DND-41 (cell line): ENCODE measurements at regions not wholly inside any gene's neighbourhood (a gene's known extent, or its start where the extent isn't known, plus 50 kb on each side); places are given as distances from the start of the nearest gene placed in this dataset.

Source experiments
- ATAC-seq: fragments of 200-7000 bp; cut with Tn5 transposase; 3 replicates; pipeline ENCODE4 v1.9.1; 2021; ENCODE audit warnings: low read depth; ENCODE audit not compliant: insufficient read depth
- DNase-seq: peaks from one replicate; pipeline ENCODE4 v3.0.0-alpha.2; 2020
- H2AFZ ChIP-seq: 2 replicates; pipeline ENCODE4 v1.6.0; 2012; ENCODE audit warnings: low read depth, low read length
- H3K27ac ChIP-seq: 2 replicates; pipeline ENCODE4 v1.5.1; 2012; ENCODE audit warnings: low read length, inconsistent platforms
- H3K27me3 ChIP-seq: fragments of 200-600 bp; sonication (generic); 2 replicates; pipeline ENCODE4 v1.6.0; 2012; ENCODE audit warnings: low read length, mild to moderate bottlenecking, inconsistent platforms; ENCODE audit not compliant: insufficient read depth, poor library complexity
- H3K36me3 ChIP-seq: 2 replicates; pipeline ENCODE4 v1.5.1; 2012; ENCODE audit warnings: low read length, inconsistent platforms; ENCODE audit not compliant: insufficient read depth
- H3K4me1 ChIP-seq: 2 replicates; pipeline ENCODE4 v1.5.1; 2012; ENCODE audit warnings: mild to moderate bottlenecking, low read length; ENCODE audit not compliant: insufficient read depth
- H3K4me2 ChIP-seq: 2 replicates; pipeline ENCODE4 v1.6.0; 2012; ENCODE audit warnings: mild to moderate bottlenecking, moderate library complexity, low read length, inconsistent platforms; ENCODE audit not compliant: insufficient read depth
- H3K4me3 ChIP-seq, 2 experiments: fragments of 200-600 bp in 1 of 2; shearing (Covaris generic) in 1 of 2; 2 replicates each; pipeline ENCODE4 v1.5.1; 2012 to 2016; ENCODE audit warnings: inconsistent platforms in 2 of 2, low read length in 2 of 2, mild to moderate bottlenecking in 2 of 2, low read depth in 1 of 2, moderate library complexity in 1 of 2
- H3K79me2 ChIP-seq: 2 replicates; pipeline ENCODE4 v1.6.0; 2012; ENCODE audit warnings: low read length, inconsistent platforms; ENCODE audit not compliant: insufficient read depth
- H3K9ac ChIP-seq: 2 replicates; pipeline ENCODE4 v1.6.0; 2012; ENCODE audit warnings: low read depth, mild to moderate bottlenecking, inconsistent platforms, low read length, moderate library complexity
- H3K9me3 ChIP-seq: 2 replicates; pipeline ENCODE4 v1.5.1; 2012; ENCODE audit warnings: low read length, moderate library complexity, mild to moderate bottlenecking, inconsistent platforms; ENCODE audit not compliant: insufficient read depth, severe bottlenecking
- H4K20me1 ChIP-seq: 2 replicates; pipeline ENCODE4 v1.6.0; 2012; ENCODE audit warnings: low read length; ENCODE audit not compliant: insufficient read depth
- EZH2 ChIP-seq: IDR thresholded peaks from 3 replicates; pipeline ENCODE4 v1.6.1; 2012; ENCODE audit warnings: borderline replicate concordance, low read depth, mild to moderate bottlenecking, moderate library complexity, low read length, inconsistent platforms; ENCODE audit not compliant: severe bottlenecking
- TF ChIP-seq, protein P1 (sequence below): IDR thresholded peaks from 2 replicates; pipeline ENCODE4 v1.5.1; 2012; ENCODE audit warnings: borderline replicate concordance, low read length, moderate library complexity, mild to moderate bottlenecking; ENCODE audit not compliant: poor library complexity, severe bottlenecking; ENCODE audit errors: extremely low read depth

DNA sequence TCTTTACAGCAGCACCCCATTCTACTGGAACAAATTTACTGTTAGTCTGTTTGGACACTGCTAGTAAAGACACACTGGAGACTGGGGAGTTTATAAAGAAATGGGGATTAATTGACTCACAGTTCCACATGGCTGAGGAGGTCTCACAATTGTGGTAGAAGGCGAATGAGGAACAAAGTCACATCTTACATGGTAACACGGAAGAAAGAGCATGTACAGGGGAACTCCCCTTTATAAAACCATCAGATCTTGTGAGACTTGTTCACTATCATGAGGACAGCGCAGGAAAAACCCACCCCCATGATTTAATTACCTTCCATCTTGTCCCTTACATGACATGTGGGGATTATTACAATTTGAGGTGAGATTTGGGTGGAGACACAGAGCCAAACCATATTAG lies 1204.2 kb downstream of the SLITRK1 start:
- Histone ChIP-seq H3K9ac (no peak overlapping the region), H3K4me2 (no peak overlapping the region), H3K9me3 (peaks cover 2% of the 10 kb centered on the region), H3K27me3 (no peaks in the 10 kb centered on the region), H3K79me2 (no peaks in the 10 kb centered on the region), H3K27ac (no peak overlapping the region), H4K20me1 (no peaks in the 10 kb centered on the region), H3K36me3 (no peaks in the 10 kb centered on the region), H3K4me1 (no peaks in the 10 kb centered on the region), H3K4me3 (no peak overlapping the region), H2AFZ (peak overlapping the region; percentile 26; the same call in 1 of the 2 replicates)
- TF ChIP-seq, protein P1, sequence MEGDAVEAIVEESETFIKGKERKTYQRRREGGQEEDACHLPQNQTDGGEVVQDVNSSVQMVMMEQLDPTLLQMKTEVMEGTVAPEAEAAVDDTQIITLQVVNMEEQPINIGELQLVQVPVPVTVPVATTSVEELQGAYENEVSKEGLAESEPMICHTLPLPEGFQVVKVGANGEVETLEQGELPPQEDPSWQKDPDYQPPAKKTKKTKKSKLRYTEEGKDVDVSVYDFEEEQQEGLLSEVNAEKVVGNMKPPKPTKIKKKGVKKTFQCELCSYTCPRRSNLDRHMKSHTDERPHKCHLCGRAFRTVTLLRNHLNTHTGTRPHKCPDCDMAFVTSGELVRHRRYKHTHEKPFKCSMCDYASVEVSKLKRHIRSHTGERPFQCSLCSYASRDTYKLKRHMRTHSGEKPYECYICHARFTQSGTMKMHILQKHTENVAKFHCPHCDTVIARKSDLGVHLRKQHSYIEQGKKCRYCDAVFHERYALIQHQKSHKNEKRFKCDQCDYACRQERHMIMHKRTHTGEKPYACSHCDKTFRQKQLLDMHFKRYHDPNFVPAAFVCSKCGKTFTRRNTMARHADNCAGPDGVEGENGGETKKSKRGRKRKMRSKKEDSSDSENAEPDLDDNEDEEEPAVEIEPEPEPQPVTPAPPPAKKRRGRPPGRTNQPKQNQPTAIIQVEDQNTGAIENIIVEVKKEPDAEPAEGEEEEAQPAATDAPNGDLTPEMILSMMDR = no peak
- no peak for TF ChIP-seq EZH2
- ATAC-seq = no peak
- no peak for DNase-seq

DNA sequence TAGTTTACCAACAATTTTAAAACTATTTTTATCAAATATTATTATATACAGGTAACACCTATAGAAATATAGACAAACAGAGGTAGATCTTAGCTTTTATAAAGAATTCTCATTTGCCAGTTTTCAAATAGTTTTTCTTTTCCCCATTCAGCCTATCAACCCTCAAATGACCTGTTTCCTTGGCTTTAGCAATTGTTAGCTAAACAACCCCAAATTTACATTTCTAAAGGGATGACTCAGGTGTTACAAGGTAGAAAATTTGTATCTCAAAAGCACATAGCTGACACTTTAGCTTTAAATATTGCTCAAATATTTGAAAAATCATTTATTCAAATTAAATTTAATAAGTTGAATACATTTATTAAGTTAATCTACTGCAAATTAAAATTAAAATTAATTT lies 1207.2 kb downstream of the SLITRK1 start:
- Histone ChIP-seq H3K27ac (no peak overlapping the region), H3K36me3 (no peaks in the 10 kb centered on the region), H3K4me3 (no peak overlapping the region), H3K27me3 (no peaks in the 10 kb centered on the region), H3K4me1 (no peaks in the 10 kb centered on the region), H3K4me2 (no peak overlapping the region), H2AFZ (no peak overlapping the region), H4K20me1 (no peaks in the 10 kb centered on the region), H3K9me3 (peaks cover 2% of the 10 kb centered on the region), H3K9ac (no peak overlapping the region), H3K79me2 (no peaks in the 10 kb centered on the region)
- DNase-seq (no peak), ATAC-seq (no peak)
- TF ChIP-seq, protein P1 = no peak
- TF ChIP-seq EZH2 = no peak

DNA sequence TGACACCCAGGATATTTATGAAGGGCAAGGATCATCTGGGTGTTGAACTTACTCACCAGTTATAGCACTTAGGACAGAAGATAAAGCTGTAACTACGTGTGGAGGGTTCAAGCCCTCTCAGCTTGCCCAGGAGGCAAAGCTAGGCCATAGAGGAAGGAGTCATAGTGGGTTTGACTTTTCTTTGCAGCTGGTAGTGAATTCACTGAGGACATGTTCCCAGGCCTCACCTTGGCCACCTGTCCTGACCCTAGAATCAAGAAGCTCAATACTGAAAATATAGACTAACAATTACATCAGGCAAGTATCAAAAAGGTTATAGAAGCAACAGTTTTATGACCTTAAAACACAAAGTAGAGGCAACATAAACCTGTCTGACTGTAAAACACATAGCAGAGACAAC lies 1207.7 kb downstream of the SLITRK1 start:
- Histone ChIP-seq H3K4me1 (no peaks in the 10 kb centered on the region), H3K4me2 (no peak overlapping the region), H3K9ac (no peak overlapping the region), H4K20me1 (no peaks in the 10 kb centered on the region), H3K4me3 (no peak overlapping the region), H2AFZ (no peak overlapping the region), H3K9me3 (peaks cover 2% of the 10 kb centered on the region), H3K27me3 (no peaks in the 10 kb centered on the region), H3K36me3 (no peaks in the 10 kb centered on the region), H3K79me2 (no peaks in the 10 kb centered on the region), H3K27ac (no peak overlapping the region)
- TF ChIP-seq EZH2 = no peak
- TF ChIP-seq, protein P1 = no peak
- DNase-seq (no peak), ATAC-seq (no peak)

DNA sequence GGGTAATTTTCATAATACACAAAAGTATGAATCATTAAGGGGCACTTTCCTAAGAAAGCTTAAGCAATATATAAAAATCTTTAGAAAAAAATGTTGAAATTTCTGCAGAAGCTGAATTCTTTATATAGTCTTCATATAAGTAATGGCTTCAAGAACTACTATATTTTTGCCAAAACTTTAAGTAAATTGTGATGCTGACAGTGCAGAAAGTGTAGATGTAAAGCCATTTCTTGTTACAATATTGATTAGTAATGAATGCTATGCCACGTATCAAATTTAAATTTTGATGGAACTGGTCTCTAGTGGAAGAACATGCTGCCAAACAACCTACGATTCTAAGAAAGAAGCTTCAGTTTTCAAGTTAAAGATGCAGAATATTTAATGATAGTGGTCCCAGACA lies 1210.0 kb downstream of the SLITRK1 start:
- H3K4me3 ChIP-seq = no peak overlapping the region
- H4K20me1 ChIP-seq = no peaks in the 10 kb centered on the region

More for the DNA sequence above, 1210.0 kb downstream of the SLITRK1 start:
- H3K4me1 ChIP-seq = no peaks in the 10 kb centered on the region
- H3K36me3 ChIP-seq = no peaks in the 10 kb centered on the region
- H3K27me3 ChIP-seq = no peaks in the 10 kb centered on the region
- H3K79me2 ChIP-seq = no peaks in the 10 kb centered on the region
- no peak overlapping the region for H3K9ac ChIP-seq
- TF ChIP-seq, protein P1 = no peak
- TF ChIP-seq EZH2 = no peak
- H3K4me2 ChIP-seq = no peak overlapping the region
- H2AFZ ChIP-seq = no peak overlapping the region
- no peak for ATAC-seq
- DNase-seq = no peak
- no peak overlapping the region for H3K27ac ChIP-seq
- H3K9me3 ChIP-seq = peaks cover 2% of the 10 kb centered on the region
